ENCODE measurements at regions not wholly inside any gene's neighbourhood (a gene's known extent, or its start where the extent isn't known, plus 50 kb on each side); places are given as distances from the start of the nearest gene placed in this dataset.

DNA sequence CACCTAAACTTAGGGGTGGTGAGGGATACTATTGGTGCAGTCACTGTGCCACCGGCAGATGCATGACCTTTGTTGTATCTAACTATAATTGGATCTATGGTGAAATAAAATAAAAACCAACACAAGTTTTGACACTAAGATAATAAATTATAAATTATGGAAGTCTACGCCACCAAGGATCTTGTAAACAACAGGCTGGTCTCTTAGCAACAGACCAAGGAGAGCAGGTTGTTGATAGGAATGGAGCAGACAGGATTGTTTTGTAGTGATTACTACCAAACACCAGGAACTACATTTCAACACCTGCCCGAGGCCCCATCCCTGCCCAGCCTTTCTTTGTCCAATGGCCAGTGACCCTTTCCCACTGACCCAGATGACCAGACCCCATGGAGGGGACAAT, 1178.0 kb downstream of the VRK1 start:
- H3K27ac ChIP-seq, result peak overlapping the region in 3 of 4 donors; percentile 45 to 79 (median 51)
- 37% methylated on average over 3 of the region's 3 CpGs for WGBS, 2 donors (ENCODE audit: low coverage in 1 of 2)
- no peak for TF ChIP-seq CTCF (IDR thresholded peaks at IDR 0.05)
- TF ChIP-seq POLR2AphosphoS5 (IDR thresholded peaks at IDR 0.05), result no peak
- no peak for TF ChIP-seq EP300 (IDR thresholded peaks at IDR 0.05)
- TF ChIP-seq POLR2A (IDR thresholded peaks at IDR 0.05), result no peak
- no peaks in the 10 kb centered on the region for H3K9me3 ChIP-seq
- H3K36me3 ChIP-seq, result no peaks in the 10 kb centered on the region
- H3K27me3 ChIP-seq, result no peaks in the 10 kb centered on the region
- ATAC-seq, result no peak
- peaks cover 0 to 47% (median 5%) of the 10 kb centered on the region in 3 donors for H3K4me1 ChIP-seq
- no peak overlapping the region for H3K4me3 ChIP-seq

DNA sequence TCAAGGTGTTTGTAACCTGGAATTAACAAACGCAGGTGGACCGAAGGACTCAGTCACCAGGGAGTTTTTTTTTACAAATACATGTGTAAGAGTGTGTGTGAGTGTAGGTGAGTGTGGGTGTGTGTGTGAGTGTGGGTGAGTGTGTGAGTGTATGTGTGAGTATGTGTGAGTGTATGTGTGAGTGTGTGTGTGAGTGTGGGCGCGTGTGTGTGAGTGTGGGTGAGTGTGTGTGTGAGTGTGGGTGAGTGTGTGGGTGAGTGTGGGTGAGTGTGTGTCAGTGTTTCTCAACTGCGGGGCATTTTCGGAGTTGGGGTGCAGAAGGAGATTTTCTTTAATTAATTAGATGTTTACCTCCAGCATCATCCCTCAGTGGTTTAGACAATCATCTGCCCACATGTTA, 1178.8 kb downstream of the VRK1 start:
- no peak for ATAC-seq
- Histone ChIP-seq H3K4me3 (no peak overlapping the region), H3K9me3 (no peaks in the 10 kb centered on the region), H3K4me1 (peaks cover 0 to 47% (median 5%) of the 10 kb centered on the region in 3 donors), H3K27ac (peak overlapping the region in 3 of 4 donors; percentile 45 to 79 (median 75)), H3K27me3 (no peaks in the 10 kb centered on the region), H3K36me3 (no peaks in the 10 kb centered on the region)
- no peak for TF ChIP-seq POLR2A (IDR thresholded peaks at IDR 0.05)
- TF ChIP-seq POLR2AphosphoS5 (IDR thresholded peaks at IDR 0.05), result no peak
- no peak for TF ChIP-seq CTCF (IDR thresholded peaks at IDR 0.05)
- TF ChIP-seq EP300 (IDR thresholded peaks at IDR 0.05), result no peak
- 62 to 88% methylated on average over 6 of the region's 6 CpGs for WGBS, 2 donors (ENCODE audit: low coverage in 1 of 2)

DNA sequence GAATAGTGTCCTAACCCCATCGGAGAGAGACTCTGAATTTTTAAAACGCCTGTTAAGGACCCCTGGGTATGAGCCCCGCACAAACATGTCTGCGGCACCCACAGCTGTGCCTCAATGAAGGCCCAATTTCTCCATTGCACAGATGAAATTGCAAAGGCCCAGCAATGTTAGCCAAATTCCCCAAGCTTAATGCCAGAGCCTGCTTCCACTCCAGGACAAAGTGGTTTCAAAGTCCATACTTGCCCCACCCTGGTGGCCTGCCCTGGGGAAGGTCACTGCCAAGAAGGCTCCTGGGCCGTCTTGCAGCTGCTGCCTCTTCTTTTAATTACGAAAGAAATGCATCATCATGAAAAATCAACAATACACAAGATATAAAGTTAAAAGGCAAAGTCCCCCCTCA, 1179.7 kb downstream of the VRK1 start:
- Histone ChIP-seq H3K4me3 (peak overlapping the region in 1 of 2 donors; percentile 48), H3K9me3 (no peaks in the 10 kb centered on the region), H3K36me3 (no peaks in the 10 kb centered on the region), H3K27ac (peak overlapping the region in 3 of 4 donors; percentile 45 to 79 (median 75)), H3K27me3 (no peaks in the 10 kb centered on the region), H3K4me1 (peaks cover 0 to 47% (median 5%) of the 10 kb centered on the region in 3 donors)
- TF ChIP-seq POLR2AphosphoS5 (IDR thresholded peaks at IDR 0.05), result no peak
- no peak for TF ChIP-seq EP300 (IDR thresholded peaks at IDR 0.05)
- TF ChIP-seq CTCF (IDR thresholded peaks at IDR 0.05), result no peak
- TF ChIP-seq POLR2A (IDR thresholded peaks at IDR 0.05), result no peak
- ATAC-seq, result no peak
- 46 to 57% methylated on average over 6 of the region's 6 CpGs for WGBS, 2 donors (ENCODE audit: low coverage in 1 of 2)

GRCh38 chr14:97977651-97978261, 1180.6 kb downstream of the VRK1 start:
- WGBS, 2 donors (ENCODE audit: low coverage in 1 of 2), result 7 to 43% methylated on average over 3 to 4 of the region's 17 CpGs
- peak overlapping the region; percentile 16 to 48 for H3K4me3 ChIP-seq
- H3K9me3 ChIP-seq, result no peaks in the 10 kb centered on the region
- H3K4me1 ChIP-seq, result peaks cover 0 to 47% (median 5%) of the 10 kb centered on the region in 3 donors
- peak; percentile 83 for TF ChIP-seq POLR2AphosphoS5 (IDR thresholded peaks at IDR 0.05)
- TF ChIP-seq POLR2A (IDR thresholded peaks at IDR 0.05), result no peak
- no peaks in the 10 kb centered on the region for H3K27me3 ChIP-seq
- peak overlapping the region; percentile 43 to 79 (median 74) for H3K27ac ChIP-seq
- no peaks in the 10 kb centered on the region for H3K36me3 ChIP-seq
- peak; percentile 73 for ATAC-seq

DNA sequence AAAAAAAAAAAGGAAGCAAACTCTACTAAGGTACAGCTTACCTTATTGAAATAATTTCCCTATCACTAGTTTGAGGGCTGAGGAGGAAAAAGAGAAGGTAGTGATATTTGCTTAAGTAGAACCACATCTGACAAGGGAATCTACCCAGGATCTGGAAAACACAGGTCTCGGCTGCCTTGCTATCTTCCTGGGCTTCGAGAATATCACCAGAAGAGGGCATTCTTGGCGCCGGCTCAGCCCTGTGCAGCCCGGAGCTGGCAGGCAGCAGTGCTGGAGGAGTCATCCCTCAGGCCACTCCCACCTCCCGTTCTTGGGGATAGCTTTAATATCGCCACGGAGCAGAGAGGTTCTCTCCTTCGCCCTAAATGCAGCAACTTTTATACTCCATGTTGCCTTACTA, 1181.2 kb downstream of the VRK1 start:
- no peaks in the 10 kb centered on the region for H3K36me3 ChIP-seq
- peak overlapping the region; percentile 16 to 48 for H3K4me3 ChIP-seq
- 2% methylated on average over 8 to 9 of the region's 9 CpGs for WGBS, 2 donors (ENCODE audit: low coverage in 1 of 2)
- no peaks in the 10 kb centered on the region for H3K9me3 ChIP-seq
- H3K4me1 ChIP-seq, result peaks cover 0 to 47% (median 5%) of the 10 kb centered on the region in 3 donors
- TF ChIP-seq CTCF (IDR thresholded peaks at IDR 0.05) (peak in 3 of 4 experiments; percentile 15 to 42 (median 18)), EP300 (IDR thresholded peaks at IDR 0.05) (no peak), POLR2AphosphoS5 (IDR thresholded peaks at IDR 0.05) (no peak), POLR2A (IDR thresholded peaks at IDR 0.05) (no peak)
- H3K27ac ChIP-seq, result peak overlapping the region in 3 of 4 donors; percentile 72 to 79 (median 75)
- no peaks in the 10 kb centered on the region for H3K27me3 ChIP-seq
- ATAC-seq, result peak; percentile 85
